Osteocyte (in vitro differentiated cells): ENCODE measurements at regions not wholly inside any gene's neighbourhood (a gene's known extent, or its start where the extent isn't known, plus 50 kb on each side); places are given as distances from the start of the nearest gene placed in this dataset.
A peak's percentile ranks its signal among the peaks of the same experiment; 100 is the strongest.

Source experiments
- DNase-seq: peaks from one replicate; pipeline ENCODE4 v3.0.0; 2021; ENCODE audit warnings: mixed read lengths; ENCODE audit not compliant: unreplicated experiment; ENCODE audit errors: extremely low spot score
- H3K27ac Mint-ChIP-seq: one replicate; pipeline ENCODE4 v1.8.0; 2021; ENCODE audit warnings: mild to moderate bottlenecking, mixed read lengths; ENCODE audit not compliant: unreplicated experiment
- H3K27me3 Mint-ChIP-seq: one replicate; pipeline ENCODE4 v1.8.0; 2021; ENCODE audit warnings: mixed read lengths; ENCODE audit not compliant: unreplicated experiment
- H3K36me3 Mint-ChIP-seq: one replicate; pipeline ENCODE4 v1.8.0; 2021; ENCODE audit warnings: mixed read lengths; ENCODE audit not compliant: unreplicated experiment
- H3K4me1 Mint-ChIP-seq: one replicate; pipeline ENCODE4 v1.8.0; 2021; ENCODE audit warnings: mixed read lengths; ENCODE audit not compliant: unreplicated experiment
- H3K4me3 Mint-ChIP-seq: one replicate; pipeline ENCODE4 v1.8.0; 2021; ENCODE audit warnings: mild to moderate bottlenecking, moderate library complexity, mixed read lengths; ENCODE audit not compliant: unreplicated experiment
- H3K9me3 Mint-ChIP-seq: one replicate; pipeline ENCODE4 v1.8.0; 2021; ENCODE audit warnings: mixed read lengths; ENCODE audit not compliant: unreplicated experiment
- CTCF ChIP-seq: fragments of 200-600 bp; sonication (generic); IDR thresholded peaks from 2 replicates; pipeline ENCODE4 v1.5.0; 2021; ENCODE audit warnings: antibody characterized with exemption, mild to moderate bottlenecking, moderate library complexity

GRCh38 chr17:59464246-59464645, 101.2 kb upstream of the DHX40 start:
- TF ChIP-seq CTCF = no peak
- Mint-ChIP-seq H3K36me3 (no peaks in the 10 kb centered on the region), H3K27me3 (peaks cover 6% of the 10 kb centered on the region), H3K4me1 (no peaks in the 10 kb centered on the region), H3K4me3 (no peak overlapping the region), H3K9me3 (no peaks in the 10 kb centered on the region), H3K27ac (no peak overlapping the region)
- peak; percentile 25 for DNase-seq

DNA sequence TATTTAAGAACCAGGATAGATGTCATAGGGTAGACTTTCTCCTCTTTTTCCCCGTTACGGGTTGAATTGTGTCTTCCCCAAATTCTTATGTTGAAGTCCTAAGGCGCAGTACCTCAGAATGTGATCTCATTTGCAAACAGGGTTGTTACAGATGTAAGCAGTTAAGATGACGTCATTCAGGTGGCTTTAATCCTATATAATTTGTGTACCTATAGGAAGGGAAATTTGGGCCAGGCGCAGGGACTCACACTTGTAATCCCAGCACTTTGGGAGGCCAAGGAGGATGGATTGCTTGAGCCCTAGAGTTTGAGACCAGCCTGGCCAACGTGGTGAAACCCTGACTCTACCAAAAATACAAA, 99.5 kb upstream of the DHX40 start:
- no peaks in the 10 kb centered on the region for H3K27me3 Mint-ChIP-seq
- TF ChIP-seq CTCF = no peak
- no peak overlapping the region for H3K27ac Mint-ChIP-seq
- H3K9me3 Mint-ChIP-seq = no peaks in the 10 kb centered on the region
- no peak for DNase-seq
- H3K36me3 Mint-ChIP-seq = no peaks in the 10 kb centered on the region
- no peak overlapping the region for H3K4me3 Mint-ChIP-seq
- no peaks in the 10 kb centered on the region for H3K4me1 Mint-ChIP-seq

- no peak overlapping the region for H3K27ac Mint-ChIP-seq
- H3K36me3 Mint-ChIP-seq = no peaks in the 10 kb centered on the region
- DNase-seq = peak; percentile 51
- no peaks in the 10 kb centered on the region for H3K9me3 Mint-ChIP-seq
- H3K4me3 Mint-ChIP-seq = no peak overlapping the region
- no peak for TF ChIP-seq CTCF
- no peaks in the 10 kb centered on the region for H3K4me1 Mint-ChIP-seq
- peaks cover 3% of the 10 kb centered on the region for H3K27me3 Mint-ChIP-seq
These were observed 98.2 kb upstream of the DHX40 start for GRCh38 chr17:59466946-59467801.

DNA sequence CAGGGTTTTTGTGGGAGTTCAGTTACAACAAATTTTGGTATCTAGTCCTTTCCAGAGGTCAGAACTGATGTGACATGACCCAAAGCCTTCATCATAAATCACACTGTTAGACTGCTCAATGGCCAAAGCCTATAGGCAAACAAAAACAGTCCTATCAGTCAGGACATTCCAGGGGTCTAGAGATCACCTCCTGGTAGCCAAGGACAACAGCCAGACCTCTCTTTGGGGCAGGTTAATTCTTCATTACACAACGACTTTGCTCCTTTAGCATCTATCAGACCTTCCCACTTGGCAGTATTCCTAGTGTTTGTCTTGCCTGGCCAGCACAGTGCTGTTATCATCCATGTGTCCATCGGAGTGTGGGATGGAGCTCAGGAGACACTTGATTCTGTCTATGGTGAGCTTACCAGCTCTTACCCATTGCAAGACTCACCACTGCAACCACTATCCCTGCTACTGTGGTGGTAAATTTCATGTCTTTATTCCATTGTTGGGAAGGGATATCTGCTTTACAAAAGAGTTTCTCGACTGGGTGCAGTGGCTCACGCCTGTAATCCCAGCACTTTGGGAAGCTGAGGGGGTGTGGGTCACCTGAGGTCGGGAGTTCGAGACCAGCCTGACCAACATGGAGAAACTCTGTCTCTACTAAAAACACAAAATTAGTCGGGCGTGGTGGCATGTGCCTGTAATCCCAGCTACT, 95.5 kb upstream of the DHX40 start:
- Mint-ChIP-seq H3K27ac (no peak overlapping the region), H3K36me3 (no peaks in the 10 kb centered on the region), H3K4me1 (no peaks in the 10 kb centered on the region), H3K9me3 (no peaks in the 10 kb centered on the region), H3K4me3 (no peak overlapping the region), H3K27me3 (peaks cover 7% of the 10 kb centered on the region)
- TF ChIP-seq CTCF = no peak
- no peak for DNase-seq

- Mint-ChIP-seq H3K27ac (no peak overlapping the region), H3K27me3 (peaks cover 7% of the 10 kb centered on the region), H3K4me1 (no peaks in the 10 kb centered on the region), H3K9me3 (no peaks in the 10 kb centered on the region), H3K4me3 (no peak overlapping the region), H3K36me3 (no peaks in the 10 kb centered on the region)
- no peak for DNase-seq
- no peak for TF ChIP-seq CTCF
These were observed 94.6 kb upstream of the DHX40 start for GRCh38 chr17:59470624-59471297.
